ENCODE measurements at regions not wholly inside any gene's neighbourhood (a gene's known extent, or its start where the extent isn't known, plus 50 kb on each side); places are given as distances from the start of the nearest gene placed in this dataset.

- Histone ChIP-seq H3K4me1 (no peaks in the 10 kb centered on the region), H3K4me3 (no peak overlapping the region), H3K9me3 (no peaks in the 10 kb centered on the region), H3K27ac (no peak overlapping the region), H3K27me3 (no peaks in the 10 kb centered on the region), H3K36me3 (no peaks in the 10 kb centered on the region)
- ATAC-seq (no peak), DNase-seq (no peak)
- intact Hi-C loops (cut with DNase I), result no loop called here
- no peak for TF ChIP-seq CTCF (IDR thresholded peaks at IDR 0.05)
Measured at GRCh38 chr17:12596961-12597360, 68.7 kb upstream of the MYOCD start.

GRCh38 chr17:12597895-12598294, 67.8 kb upstream of the MYOCD start:
- H3K36me3 ChIP-seq, result no peaks in the 10 kb centered on the region
- H3K9me3 ChIP-seq, result no peaks in the 10 kb centered on the region
- intact Hi-C loops (cut with DNase I), result no loop called here
- H3K27me3 ChIP-seq, result no peaks in the 10 kb centered on the region
- TF ChIP-seq CTCF (IDR thresholded peaks at IDR 0.05), result no peak
- no peaks in the 10 kb centered on the region for H3K4me1 ChIP-seq
- no peak overlapping the region for H3K27ac ChIP-seq
- DNase-seq (no peak), ATAC-seq (no peak)
- H3K4me3 ChIP-seq, result no peak overlapping the region

GRCh38 chr17:12599186-12599920, 66.3 kb upstream of the MYOCD start:
- Histone ChIP-seq H3K4me1 (no peaks in the 10 kb centered on the region), H3K27ac (no peak overlapping the region), H3K9me3 (no peaks in the 10 kb centered on the region), H3K4me3 (no peak overlapping the region), H3K27me3 (no peaks in the 10 kb centered on the region), H3K36me3 (no peaks in the 10 kb centered on the region)
- no peak for DNase-seq
- intact Hi-C loops (cut with DNase I), result no loop called here
- TF ChIP-seq CTCF (IDR thresholded peaks at IDR 0.05), result no peak
- no peak for ATAC-seq

GRCh38 chr17:12600349-12600748, 65.3 kb upstream of the MYOCD start:
- TF ChIP-seq CTCF (IDR thresholded peaks at IDR 0.05), result no peak

DNA sequence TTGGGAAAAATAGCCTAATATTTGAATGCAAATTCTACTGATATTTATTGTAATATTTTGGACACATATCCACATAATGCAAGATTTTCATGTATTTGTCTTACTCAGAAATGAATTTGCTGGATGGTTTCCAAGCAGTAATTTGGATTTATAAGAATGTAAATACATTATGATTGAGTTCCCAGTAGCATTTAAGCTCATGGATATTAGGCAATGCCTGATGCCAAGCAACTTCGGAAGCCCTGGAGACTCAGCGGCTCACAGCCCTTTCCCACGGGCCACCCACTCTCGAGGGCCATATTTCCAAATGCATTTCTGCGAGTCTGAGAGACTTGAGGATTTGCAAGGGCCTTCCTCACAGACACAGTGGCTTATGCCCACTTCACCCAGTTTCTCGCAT, 62.1 kb upstream of the MYOCD start:
- no peaks in the 10 kb centered on the region for H3K36me3 ChIP-seq
- no peaks in the 10 kb centered on the region for H3K4me1 ChIP-seq
- ATAC-seq (no peak), DNase-seq (no peak)
- intact Hi-C loops (cut with DNase I), result no loop called here
- no peak overlapping the region for H3K4me3 ChIP-seq
- H3K27me3 ChIP-seq, result no peaks in the 10 kb centered on the region
- no peak overlapping the region for H3K27ac ChIP-seq
- TF ChIP-seq CTCF (IDR thresholded peaks at IDR 0.05), result no peak
- H3K9me3 ChIP-seq, result no peaks in the 10 kb centered on the region

More at GRCh38 chr17:12600349-12600748, 65.3 kb upstream of the MYOCD start:
- no peaks in the 10 kb centered on the region for H3K4me1 ChIP-seq
- no peaks in the 10 kb centered on the region for H3K36me3 ChIP-seq
- no peaks in the 10 kb centered on the region for H3K9me3 ChIP-seq
- DNase-seq, result no peak
- H3K27ac ChIP-seq, result no peak overlapping the region
- no peak for ATAC-seq
- H3K27me3 ChIP-seq, result no peaks in the 10 kb centered on the region
- H3K4me3 ChIP-seq, result no peak overlapping the region
- intact Hi-C loops (cut with DNase I), result no loop called here
